GM12878 (cell line): ENCODE measurements at regions not wholly inside any gene's neighbourhood (a gene's known extent, or its start where the extent isn't known, plus 50 kb on each side); places are given as distances from the start of the nearest gene placed in this dataset.

Experiments
- ATAC-seq: fragments of 200-7000 bp; cut with Tn5 transposase; 3 replicates; pipeline ENCODE4 v1.9.1; 2020; ENCODE audit warnings: mild to moderate bottlenecking, moderate library complexity
- BruUV-seq: library from RNA; stranded (reverse); fragments of 400-500 nt; replicated peaks from 2 replicates; lab custom pipeline; 2021; lab: Mats Ljungman, UMichigan
- CTCF ChIA-PET: fragments of 300-600 bp; sonication (Branson Sonifier 250); formaldehyde crosslinking; extraction: SDS; loops from one replicate; lab custom pipeline; 2021; ENCODE audit warnings: inconsistent platforms; lab: Yijun Ruan, JAX
- POLR2A ChIA-PET: fragments of 350-600 bp; formaldehyde crosslinking; extraction: SDS; loops from one replicate; lab custom pipeline; 2021; ENCODE audit warnings: inconsistent platforms; lab: Charles Lee
- RAD21 ChIA-PET: fragments of 300-600 bp; sonication (Branson Sonifier 250); formaldehyde crosslinking; loops from one replicate; lab custom pipeline; 2023; ENCODE audit warnings: antibody characterized with exemption; ENCODE audit not compliant: unreplicated experiment; lab: Charles Lee
- SMC1A ChIA-PET: fragments of 300-600 bp; sonication (Branson Sonifier 250); formaldehyde crosslinking; loops from one replicate; lab custom pipeline; 2023; ENCODE audit not compliant: unreplicated experiment, uncharacterized antibody; lab: Charles Lee
- DNase-seq: peaks from one replicate; pipeline ENCODE4 v3.0.0-alpha.2; 2011; ENCODE audit warnings: low read depth, low spot score
- FAIRE-seq: peaks from 3 replicates; lab custom pipeline; 2011; peaks lifted over from hg19 to GRCh38; lab: Jason Lieb, UNC
- H2AFZ ChIP-seq: 2 replicates; pipeline ENCODE4 v1.6.0; 2011; ENCODE audit warnings: low read depth, low read length, control low read depth; ENCODE audit not compliant: control insufficient read depth
- H3K27ac ChIP-seq: 2 replicates; pipeline ENCODE4 v1.5.1; 2011; ENCODE audit warnings: control low read depth; ENCODE audit not compliant: control insufficient read depth, insufficient read depth
- H3K27me3 ChIP-seq, 2 experiments: replicated peaks in 1 of 2; 2 replicates each; pipeline versions ENCODE4 v1.6.0 to v1.6.1; 2011; ENCODE audit warnings: low read length in 1 of 2; ENCODE audit not compliant: control insufficient read depth in 2 of 2, insufficient read depth in 2 of 2
- H3K36me3 ChIP-seq, 2 experiments: 2 replicates each; pipeline ENCODE4 v1.5.1; 2011; ENCODE audit warnings: low read length in 1 of 2; ENCODE audit not compliant: control insufficient read depth in 2 of 2, insufficient read depth in 2 of 2
- H3K4me1 ChIP-seq: 2 replicates; pipeline ENCODE4 v1.6.1; 2011; ENCODE audit warnings: mild to moderate bottlenecking, low read length, moderate library complexity, mixed read lengths; ENCODE audit not compliant: control insufficient read depth, insufficient read depth
- H3K4me2 ChIP-seq: 2 replicates; pipeline ENCODE4 v1.6.0; 2011; ENCODE audit warnings: control low read depth; ENCODE audit not compliant: control insufficient read depth, insufficient read depth
- H3K4me3 ChIP-seq: fragments of 200-600 bp; sonication (generic); 2 replicates; pipeline ENCODE4 v1.5.1; 2016
- H3K79me2 ChIP-seq: 2 replicates; pipeline ENCODE4 v1.6.0; 2011; ENCODE audit warnings: low read length; ENCODE audit not compliant: control insufficient read depth, insufficient read depth
- H3K9ac ChIP-seq: 2 replicates; pipeline ENCODE4 v1.8.0; 2011; ENCODE audit warnings: low read length, control low read depth, mixed read lengths; ENCODE audit not compliant: control insufficient read depth, insufficient read depth
- H3K9me3 ChIP-seq: replicated peaks from 3 replicates; pipeline ENCODE4 v1.5.1; 2011; ENCODE audit warnings: mild to moderate bottlenecking, low read length; ENCODE audit not compliant: control insufficient read depth, insufficient read depth
- H4K20me1 ChIP-seq: 2 replicates; pipeline ENCODE4 v1.6.0; 2011; ENCODE audit not compliant: control insufficient read depth, insufficient read depth
- FOS ChIP-seq: IDR thresholded peaks from 3 replicates; pipeline ENCODE4 v1.6.1; 2011; ENCODE audit warnings: borderline replicate concordance; ENCODE audit not compliant: insufficient read length; ENCODE audit errors: extremely low read depth
- FOXM1 ChIP-seq: IDR thresholded peaks from 2 replicates; pipeline ENCODE4 v1.6.1; 2012; ENCODE audit warnings: low read depth, mild to moderate bottlenecking, inconsistent platforms, low read length, moderate library complexity
- JUNB ChIP-seq: IDR thresholded peaks from 2 replicates; pipeline ENCODE4 v1.6.1; 2016; ENCODE audit warnings: antibody characterized with exemption, mild to moderate bottlenecking
- MYB ChIP-seq: fragments of 150-350 bp; IDR thresholded peaks from 2 replicates; pipeline ENCODE4 v1.6.1; 2014; ENCODE audit warnings: mild to moderate bottlenecking, low read depth, low read length, borderline replicate concordance
- SIX5 ChIP-seq: IDR thresholded peaks from 2 replicates; pipeline ENCODE4 v1.6.1; 2011; ENCODE audit warnings: mild to moderate bottlenecking, low read depth, low read length, moderate library complexity; ENCODE audit not compliant: severe bottlenecking
- SUZ12 ChIP-seq: fragments of 200-600 bp; sonication (generic); IDR thresholded peaks from one replicate; pipeline ENCODE4 v1.6.1; 2018; ENCODE audit warnings: antibody characterized with exemption, mild to moderate bottlenecking; ENCODE audit not compliant: unreplicated experiment
- YY1 ChIP-seq: IDR thresholded peaks from 2 replicates; pipeline ENCODE4 v1.6.1; 2011; ENCODE audit warnings: low read depth, mild to moderate bottlenecking, low read length
- ZNF207 ChIP-seq: fragments of 450-650 bp; IDR thresholded peaks from 2 replicates; pipeline ENCODE4 v1.6.1; 2014; ENCODE audit warnings: antibody characterized with exemption, mild to moderate bottlenecking, borderline replicate concordance
- WGBS: methylation state at CpG from one replicate; pipeline ENCODE4 v1.1.6; 2016; ENCODE audit warnings: low lambda C conversion rate; ENCODE audit not compliant: insufficient replicate concordance, insufficient coverage; ENCODE audit errors: missing lambda C conversion rate; 5-methylcytosine and 5-hydroxymethylcytosine counted together
- in situ Hi-C: fragments of 300-500 bp; cut with MboI; formaldehyde crosslinking; loops from 9 replicates; pipeline ENCODE4 v1.14.3; 2018; ENCODE audit warnings: mixed read lengths
- intact Hi-C: fragments of 100-400 bp; cut with micrococcal nuclease; formaldehyde crosslinking; loops from one replicate; pipeline ENCODE4 v1.14.2; 2022; ENCODE audit not compliant: unreplicated experiment
- TF ChIP-seq, protein P1 (sequence below): fragments of 450-650 bp; IDR thresholded peaks from 2 replicates; pipeline ENCODE4 v1.6.1; 2016; ENCODE audit warnings: mild to moderate bottlenecking
- TF ChIP-seq, protein P2 (sequence below): fragments of 450-650 bp; IDR thresholded peaks from 2 replicates; pipeline ENCODE4 v1.6.1; 2017; ENCODE audit warnings: mild to moderate bottlenecking, low read depth, inconsistent platforms; ENCODE audit not compliant: poor library complexity, severe bottlenecking
- TF ChIP-seq, protein P3 (sequence below): fragments of 450-650 bp; formaldehyde crosslinking; IDR thresholded peaks from 2 replicates; pipeline ENCODE4 v1.4.0; 2022; ENCODE audit warnings: mild to moderate bottlenecking, moderate library complexity

DNA sequence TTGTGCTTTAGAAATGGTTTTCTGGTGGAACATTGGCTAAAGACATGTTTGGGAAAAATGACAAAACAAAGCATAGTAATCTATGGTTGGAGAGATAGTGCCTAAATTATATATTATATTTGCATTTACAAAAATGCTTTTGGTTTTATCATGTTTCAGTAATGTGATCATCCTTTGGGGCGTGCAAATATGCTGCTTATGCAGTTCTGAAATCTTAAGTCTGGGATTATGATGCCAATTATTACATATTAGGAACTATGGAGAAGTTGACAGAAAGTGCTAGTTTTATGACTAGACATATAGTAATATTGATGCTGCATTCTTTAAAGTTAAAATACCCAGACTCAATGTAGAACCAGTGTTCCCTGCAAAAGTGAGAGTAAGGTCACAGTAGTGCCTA is 655.0 kb downstream of the METTL15 start:
- Histone ChIP-seq H3K27me3 (no peaks in the 10 kb centered on the region), H3K27ac (no peak overlapping the region), H4K20me1 (no peaks in the 10 kb centered on the region), H3K36me3 (no peaks in the 10 kb centered on the region), H3K4me3 (no peak overlapping the region), H3K4me1 (no peaks in the 10 kb centered on the region), H3K9me3 (no peaks in the 10 kb centered on the region), H2AFZ (no peak overlapping the region), H3K79me2 (no peaks in the 10 kb centered on the region), H3K9ac (no peak overlapping the region), H3K4me2 (no peak overlapping the region)
- ATAC-seq: no peak
- POLR2A ChIA-PET: no interaction called here
- RAD21 ChIA-PET: no interaction called here
- no peak for FAIRE-seq
- in situ Hi-C loops (no loop called here), intact Hi-C loops (no loop called here)
- WGBS: 0% methylated on average over 1 of the region's 1 CpG
- no peak for DNase-seq
- no peak for TF ChIP-seq YY1
- no peak for TF ChIP-seq SUZ12
- TF ChIP-seq ZNF207: no peak
- TF ChIP-seq FOXM1: no peak
- TF ChIP-seq JUNB: no peak
- TF ChIP-seq SIX5: no peak
- no peak for TF ChIP-seq FOS
- TF ChIP-seq, protein P1, sequence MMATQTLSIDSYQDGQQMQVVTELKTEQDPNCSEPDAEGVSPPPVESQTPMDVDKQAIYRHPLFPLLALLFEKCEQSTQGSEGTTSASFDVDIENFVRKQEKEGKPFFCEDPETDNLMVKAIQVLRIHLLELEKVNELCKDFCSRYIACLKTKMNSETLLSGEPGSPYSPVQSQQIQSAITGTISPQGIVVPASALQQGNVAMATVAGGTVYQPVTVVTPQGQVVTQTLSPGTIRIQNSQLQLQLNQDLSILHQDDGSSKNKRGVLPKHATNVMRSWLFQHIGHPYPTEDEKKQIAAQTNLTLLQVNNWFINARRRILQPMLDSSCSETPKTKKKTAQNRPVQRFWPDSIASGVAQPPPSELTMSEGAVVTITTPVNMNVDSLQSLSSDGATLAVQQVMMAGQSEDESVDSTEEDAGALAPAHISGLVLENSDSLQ: no peak
- TF ChIP-seq, protein P2, sequence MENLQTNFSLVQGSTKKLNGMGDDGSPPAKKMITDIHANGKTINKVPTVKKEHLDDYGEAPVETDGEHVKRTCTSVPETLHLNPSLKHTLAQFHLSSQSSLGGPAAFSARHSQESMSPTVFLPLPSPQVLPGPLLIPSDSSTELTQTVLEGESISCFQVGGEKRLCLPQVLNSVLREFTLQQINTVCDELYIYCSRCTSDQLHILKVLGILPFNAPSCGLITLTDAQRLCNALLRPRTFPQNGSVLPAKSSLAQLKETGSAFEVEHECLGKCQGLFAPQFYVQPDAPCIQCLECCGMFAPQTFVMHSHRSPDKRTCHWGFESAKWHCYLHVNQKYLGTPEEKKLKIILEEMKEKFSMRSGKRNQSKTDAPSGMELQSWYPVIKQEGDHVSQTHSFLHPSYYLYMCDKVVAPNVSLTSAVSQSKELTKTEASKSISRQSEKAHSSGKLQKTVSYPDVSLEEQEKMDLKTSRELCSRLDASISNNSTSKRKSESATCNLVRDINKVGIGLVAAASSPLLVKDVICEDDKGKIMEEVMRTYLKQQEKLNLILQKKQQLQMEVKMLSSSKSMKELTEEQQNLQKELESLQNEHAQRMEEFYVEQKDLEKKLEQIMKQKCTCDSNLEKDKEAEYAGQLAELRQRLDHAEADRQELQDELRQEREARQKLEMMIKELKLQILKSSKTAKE: no peak
- TF ChIP-seq, protein P3, sequence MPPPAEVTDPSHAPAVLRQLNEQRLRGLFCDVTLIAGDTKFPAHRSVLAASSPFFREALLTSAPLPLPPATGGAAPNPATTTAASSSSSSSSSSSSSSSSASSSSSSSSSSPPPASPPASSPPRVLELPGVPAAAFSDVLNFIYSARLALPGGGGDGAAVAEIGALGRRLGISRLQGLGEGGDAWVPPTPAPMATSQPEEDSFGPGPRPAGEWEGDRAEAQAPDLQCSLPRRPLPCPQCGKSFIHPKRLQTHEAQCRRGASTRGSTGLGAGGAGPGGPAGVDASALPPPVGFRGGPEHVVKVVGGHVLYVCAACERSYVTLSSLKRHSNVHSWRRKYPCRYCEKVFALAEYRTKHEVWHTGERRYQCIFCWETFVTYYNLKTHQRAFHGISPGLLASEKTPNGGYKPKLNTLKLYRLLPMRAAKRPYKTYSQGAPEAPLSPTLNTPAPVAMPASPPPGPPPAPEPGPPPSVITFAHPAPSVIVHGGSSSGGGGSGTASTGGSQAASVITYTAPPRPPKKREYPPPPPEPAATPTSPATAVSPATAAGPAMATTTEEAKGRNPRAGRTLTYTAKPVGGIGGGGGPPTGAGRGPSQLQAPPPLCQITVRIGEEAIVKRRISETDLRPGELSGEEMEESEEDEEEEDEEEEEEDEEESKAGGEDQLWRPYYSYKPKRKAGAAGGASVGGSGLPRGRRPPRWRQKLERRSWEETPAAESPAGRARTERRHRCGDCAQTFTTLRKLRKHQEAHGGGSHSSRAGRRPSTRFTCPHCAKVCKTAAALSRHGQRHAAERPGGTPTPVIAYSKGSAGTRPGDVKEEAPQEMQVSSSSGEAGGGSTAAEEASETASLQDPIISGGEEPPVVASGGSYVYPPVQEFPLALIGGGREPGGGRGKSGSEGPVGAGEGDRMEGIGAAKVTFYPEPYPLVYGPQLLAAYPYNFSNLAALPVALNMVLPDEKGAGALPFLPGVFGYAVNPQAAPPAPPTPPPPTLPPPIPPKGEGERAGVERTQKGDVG (CRISPR knock-in tag): no peak
- TF ChIP-seq MYB: no peak
- SMC1A ChIA-PET: no interaction called here
- CTCF ChIA-PET: interaction anchor here (1.3 kb wide), 1 partner anchor 1057 kb away, joined by 3 read pairs; no protein-coding TSS in a partner anchor
- no TSS peak for BruUV-seq
